Stimulated activated CD4-positive, alpha-beta T cell treated with anti-CD3 and anti-CD28 coated beads, Interleukin-12 subunit alpha, Interleukin-12 subunit beta, amount 100 ng/mL, for 48 hours (primary cell): ENCODE measurements at regions not wholly inside any gene's neighbourhood (a gene's known extent, or its start where the extent isn't known, plus 50 kb on each side); places are given as distances from the start of the nearest gene placed in this dataset.
A peak's percentile ranks its signal among the peaks of the same experiment; 100 is the strongest.
"Not testable (repeated sequence)": the region's sequence is repeated elsewhere in the genome, so short reads cannot be mapped to it uniquely, and the experiment has no call there.

Experiments
- DNase-seq, 3 donors: peaks; one replicate each; pipeline ENCODE4 v3.0.0-alpha.2; 2020; ENCODE audit warnings: low read depth in 2 of 3, low spot score in 1 of 3

DNA sequence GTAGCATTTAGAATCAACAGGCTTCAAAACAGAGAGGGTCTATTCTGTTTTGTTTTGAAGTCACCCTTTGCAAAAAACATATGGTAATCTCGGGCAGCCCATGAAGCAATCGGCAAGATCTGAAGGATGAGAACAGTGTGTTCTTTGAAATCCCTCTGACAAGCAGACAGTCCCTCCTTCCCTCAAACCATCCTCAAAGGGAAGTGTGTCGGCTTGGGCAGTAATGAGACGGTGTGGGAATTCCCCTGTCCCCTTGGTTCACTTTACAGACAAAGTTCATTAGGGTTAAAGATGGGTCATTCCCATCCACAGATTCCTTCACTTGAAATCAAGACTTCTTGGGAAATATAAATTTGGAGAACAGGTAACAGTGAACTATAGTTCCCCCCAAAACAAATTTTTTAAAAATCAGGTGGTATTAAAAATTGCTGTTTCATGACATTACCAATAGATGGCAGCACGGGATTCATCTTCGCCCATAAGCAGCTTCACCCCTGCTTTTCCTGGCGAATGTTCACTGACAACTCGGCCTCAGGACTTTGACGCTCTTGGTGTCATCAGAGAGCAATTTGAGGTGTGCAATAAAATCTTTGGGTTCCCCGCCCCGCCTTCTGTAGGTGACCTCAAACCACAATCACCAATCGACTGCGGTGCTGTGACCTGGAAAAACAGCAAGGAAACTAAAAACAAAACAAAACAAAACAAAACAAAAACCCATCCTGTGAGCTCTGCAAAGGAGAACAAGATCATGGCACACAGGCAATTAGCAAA lies 159.3 kb upstream of the TNFAIP3 start:
- DNase-seq = peak; percentile 59 to 65 (median 65)

DNA sequence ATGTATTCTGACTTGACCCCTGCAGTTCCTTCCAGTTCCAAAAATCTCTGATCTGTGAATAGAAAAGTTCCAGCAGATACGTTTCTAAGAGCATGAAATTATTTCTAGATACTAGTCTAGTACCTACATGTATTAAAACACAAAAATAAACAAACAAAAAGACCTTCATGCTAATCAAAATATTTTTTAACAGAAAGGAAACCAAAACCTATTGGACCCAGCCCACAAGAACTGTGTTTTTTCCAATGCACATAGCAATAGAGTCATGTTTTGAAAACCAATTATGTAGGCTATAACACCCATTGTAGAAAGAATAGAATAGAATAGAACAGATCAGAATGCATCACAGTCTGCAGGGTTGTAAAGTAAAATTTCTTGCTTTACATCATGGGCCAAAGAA lies 158.6 kb upstream of the TNFAIP3 start:
- no peak for DNase-seq

DNA sequence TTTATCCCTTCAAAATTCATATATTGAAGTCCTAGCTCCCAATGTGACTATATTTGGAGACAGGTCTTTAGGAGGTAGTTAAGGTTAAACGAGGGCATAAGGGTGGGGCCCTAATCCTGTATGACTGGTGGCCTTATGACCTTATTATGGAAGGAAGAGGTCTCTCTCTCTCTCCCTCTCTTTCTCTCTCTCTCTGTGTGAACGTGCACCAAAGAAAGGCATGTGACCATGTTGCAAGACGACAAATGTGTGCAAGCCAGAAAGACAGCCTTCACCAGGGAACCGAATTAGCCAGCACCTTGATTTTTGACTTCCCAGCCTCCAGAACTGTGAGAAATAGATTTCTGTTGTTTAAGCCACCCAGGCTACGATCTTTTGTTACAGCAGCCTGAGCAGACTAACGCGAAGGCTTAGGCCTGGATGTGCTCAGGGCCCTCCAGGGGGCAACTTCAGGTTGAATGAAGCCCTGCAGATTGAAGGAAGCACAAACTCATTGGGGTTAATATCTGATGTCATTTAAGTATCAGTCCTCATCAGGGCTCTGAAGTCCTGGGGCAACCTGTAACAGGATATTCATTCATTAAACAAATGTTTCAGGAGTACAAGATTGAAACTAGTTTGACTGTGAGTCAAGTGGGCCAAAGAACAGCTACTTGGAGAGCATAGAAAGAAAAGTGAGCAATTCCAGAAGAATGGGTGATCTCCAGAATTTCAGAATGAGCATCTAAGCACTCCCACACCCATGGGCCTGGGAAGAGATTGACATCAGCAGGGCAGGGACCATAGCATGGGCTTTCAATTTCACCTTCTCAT lies 157.4 kb upstream of the TNFAIP3 start:
- DNase-seq = peak in 1 of 3 donors; percentile 53

DNA sequence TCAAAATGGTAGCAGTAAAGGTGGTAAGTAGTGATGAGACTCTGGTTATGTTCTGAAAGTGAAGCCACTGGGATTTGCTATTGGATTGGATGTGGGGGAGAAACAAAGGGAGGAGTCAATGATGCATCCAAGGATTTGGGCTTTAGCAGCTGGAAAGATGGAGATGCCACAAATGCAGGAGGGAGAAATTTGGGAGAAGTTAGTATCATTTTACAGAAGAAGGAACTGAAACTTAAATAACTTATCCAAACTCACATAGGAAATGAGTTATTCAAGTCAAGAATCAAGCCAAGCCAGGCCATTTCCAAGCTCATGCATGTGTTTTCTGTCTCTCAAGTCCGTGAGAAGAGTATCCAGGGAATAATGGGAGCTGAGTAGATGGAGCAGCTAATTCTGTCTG lies 155.1 kb upstream of the TNFAIP3 start:
- DNase-seq = no peak

DNA sequence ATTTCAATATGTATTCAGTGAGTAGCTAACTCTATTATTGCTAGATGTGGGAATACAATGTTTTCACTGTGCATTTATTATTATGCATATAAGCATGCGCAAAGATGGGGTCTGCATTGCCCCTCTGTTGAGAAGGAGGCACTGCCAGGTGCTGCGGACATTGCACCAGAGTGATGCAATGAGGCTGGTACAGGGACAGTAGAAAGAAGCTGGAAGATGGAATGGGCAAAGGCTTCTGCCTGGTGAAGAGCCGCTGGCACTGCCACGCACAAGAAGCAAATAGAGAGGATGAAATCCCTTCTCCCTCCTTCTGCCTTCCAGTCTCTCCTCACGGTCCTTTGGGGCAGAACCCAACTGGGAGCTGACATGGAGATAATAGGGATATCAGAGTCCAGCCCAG lies 154.5 kb upstream of the TNFAIP3 start:
- no peak for DNase-seq

DNA sequence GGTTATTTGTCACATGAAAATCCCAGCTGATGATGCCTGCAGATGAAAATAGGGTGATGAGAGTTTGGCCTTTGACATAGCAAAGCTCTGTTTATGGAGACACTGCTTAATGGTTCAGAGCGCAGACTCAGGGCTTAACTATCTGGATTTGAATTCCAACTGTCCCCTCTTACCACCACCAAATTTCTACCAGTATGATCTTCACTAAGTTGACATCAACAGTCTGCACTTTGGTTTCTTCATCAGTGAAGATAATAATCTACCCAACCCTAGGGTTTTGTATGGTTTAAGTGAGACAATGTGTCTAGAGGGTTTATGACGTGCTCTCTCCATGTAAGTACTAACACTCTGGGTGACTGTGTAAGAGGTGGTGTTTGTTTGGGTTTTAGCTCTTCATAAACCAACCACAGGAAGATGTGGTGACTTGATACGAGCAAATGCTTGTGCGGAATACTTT lies 151.4 kb upstream of the TNFAIP3 start:
- no peak for DNase-seq

DNA sequence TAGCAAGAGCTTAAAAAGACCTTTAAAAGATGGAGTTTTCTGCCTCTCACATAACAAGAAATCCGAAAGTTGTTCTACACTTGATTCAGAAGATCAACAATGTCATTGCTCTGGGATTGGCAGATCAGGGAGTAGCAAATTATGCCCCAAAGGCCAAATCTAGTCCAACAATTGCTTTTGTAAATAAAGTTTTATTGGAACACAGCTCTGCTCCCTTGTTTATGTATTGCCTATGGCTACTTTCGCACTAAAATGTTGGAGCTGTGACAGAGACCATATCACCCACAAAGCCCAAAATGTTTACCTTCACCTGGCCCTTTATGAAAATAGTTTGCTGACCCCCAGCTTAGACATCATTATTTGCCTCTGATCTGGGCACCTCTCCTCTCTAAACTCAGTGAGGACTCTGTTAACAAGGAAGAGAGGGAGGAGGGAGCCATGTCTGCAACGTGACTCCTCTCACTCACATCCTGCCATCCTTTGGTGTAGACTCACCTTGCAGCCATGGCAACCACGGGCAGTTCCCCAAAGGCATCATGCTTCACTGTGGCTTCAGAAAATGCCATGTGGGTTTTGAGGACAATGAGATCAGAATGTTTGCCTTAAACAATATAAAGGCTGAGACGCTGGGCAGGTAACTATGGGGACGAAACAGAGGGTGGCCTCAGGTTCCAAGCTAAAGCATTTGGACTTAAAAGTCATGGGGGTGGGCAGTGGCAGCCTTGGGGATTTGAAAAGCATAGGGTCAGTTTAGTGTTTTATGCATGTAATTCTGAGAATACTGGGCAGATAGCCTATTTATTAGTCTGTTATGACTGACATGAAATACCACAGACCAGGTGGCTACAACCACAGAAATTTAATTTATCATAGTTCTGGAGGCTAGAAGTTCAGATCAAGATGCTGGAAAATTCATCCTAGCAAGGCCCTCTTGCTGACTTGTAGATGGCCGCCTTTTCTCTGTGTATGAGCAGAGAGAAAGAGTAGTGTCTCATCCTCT lies 149.7 kb upstream of the TNFAIP3 start:
- peak; percentile 55 to 57 (median 56) for DNase-seq

DNA sequence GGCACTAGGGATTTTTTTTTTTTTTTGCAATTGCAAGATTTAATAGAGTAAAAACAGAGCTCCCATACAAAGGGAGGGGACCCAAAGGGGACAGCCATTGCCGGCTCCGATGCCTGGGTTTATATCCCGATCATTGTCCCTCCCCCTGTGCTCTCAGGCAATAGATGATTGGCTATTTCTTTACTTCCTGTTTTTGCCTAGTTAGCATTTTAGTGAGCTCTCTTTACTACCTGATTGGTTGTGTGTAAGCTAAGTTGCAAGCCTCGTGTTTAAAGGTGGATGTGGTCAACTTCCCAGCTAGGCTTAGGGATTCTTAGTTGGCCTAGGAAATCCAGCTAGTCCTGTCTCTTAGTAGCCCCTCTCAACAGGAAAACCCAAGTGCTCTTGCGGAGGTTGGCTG lies 148.2 kb upstream of the TNFAIP3 start:
- DNase-seq = not testable (repeated sequence)

DNA sequence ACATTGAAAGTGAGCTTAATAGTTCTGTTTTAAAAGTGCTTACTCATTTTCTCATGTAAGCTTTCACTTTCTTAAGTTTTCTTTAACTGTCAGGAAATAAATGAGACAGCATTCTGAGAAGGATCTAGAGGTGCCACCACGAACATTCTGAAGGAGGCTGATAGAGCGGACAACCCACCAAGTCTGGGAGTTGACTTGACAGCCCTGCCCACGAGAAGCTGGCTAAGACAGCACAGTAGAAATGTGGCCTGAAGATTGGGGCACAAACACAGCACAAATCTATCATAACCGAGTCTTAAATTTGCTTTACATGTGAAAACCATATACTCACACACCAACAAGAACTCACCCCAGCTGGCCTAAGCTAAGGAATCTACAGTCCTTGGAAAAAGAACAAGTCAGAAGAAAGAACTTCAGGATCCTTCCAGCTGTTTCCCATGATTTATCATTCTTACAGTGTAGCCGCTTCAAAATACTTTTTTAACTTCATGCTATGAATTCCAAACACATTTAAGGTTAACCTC lies 144.2 kb upstream of the TNFAIP3 start:
- no peak for DNase-seq

DNA sequence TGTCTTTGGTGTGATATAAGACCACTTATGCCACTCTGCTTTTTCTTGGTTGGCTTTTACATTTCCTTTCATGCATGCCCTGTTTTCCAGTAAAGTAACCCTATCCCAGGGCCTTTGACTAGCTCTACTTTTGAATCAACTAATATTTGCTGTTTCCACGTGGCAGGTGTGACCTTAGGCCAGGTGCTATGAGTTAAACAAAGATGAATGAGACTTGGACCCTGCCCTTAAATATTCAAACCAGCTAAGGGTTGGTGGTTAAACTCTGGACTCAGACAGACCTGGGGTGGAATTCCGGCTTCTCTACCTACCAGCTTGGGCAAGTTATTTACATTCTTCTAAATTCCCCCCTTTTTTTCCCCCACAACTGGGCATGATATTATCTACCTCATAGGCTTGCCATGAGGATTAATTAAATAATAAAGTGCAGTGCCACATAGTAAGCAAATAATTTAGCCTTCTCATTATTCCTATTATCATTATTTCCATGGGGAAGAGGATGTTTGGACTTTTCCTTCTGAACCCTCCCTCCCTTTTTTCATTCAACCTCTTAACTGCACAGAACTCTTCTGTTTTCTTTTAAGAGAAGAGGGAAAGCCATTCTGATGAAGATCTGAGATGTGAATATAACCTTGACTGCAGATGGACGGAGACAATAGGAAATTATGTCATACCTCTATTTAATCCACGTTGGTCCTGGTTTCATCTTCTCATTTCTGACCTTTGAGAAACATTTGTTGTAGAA lies 143.6 kb upstream of the TNFAIP3 start:
- DNase-seq = no peak

DNA sequence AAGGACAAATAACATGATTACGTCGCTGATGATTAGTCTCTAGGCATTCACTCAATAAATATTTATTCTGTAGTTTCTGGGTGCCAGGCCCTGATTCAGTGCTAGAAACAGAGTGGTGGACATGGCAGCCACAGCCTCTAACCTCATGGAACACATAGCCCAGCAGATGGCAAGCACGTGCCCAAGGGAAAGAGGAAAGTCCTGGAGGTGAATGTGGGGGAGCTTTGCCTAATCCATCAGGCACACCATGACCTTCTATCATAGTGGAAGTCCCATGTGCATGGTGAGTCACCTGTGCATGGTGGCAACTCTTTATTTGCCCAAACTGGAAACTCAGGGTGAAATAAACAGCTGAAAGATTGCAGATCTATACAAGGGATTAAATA lies 143.0 kb upstream of the TNFAIP3 start:
- no peak for DNase-seq

DNA sequence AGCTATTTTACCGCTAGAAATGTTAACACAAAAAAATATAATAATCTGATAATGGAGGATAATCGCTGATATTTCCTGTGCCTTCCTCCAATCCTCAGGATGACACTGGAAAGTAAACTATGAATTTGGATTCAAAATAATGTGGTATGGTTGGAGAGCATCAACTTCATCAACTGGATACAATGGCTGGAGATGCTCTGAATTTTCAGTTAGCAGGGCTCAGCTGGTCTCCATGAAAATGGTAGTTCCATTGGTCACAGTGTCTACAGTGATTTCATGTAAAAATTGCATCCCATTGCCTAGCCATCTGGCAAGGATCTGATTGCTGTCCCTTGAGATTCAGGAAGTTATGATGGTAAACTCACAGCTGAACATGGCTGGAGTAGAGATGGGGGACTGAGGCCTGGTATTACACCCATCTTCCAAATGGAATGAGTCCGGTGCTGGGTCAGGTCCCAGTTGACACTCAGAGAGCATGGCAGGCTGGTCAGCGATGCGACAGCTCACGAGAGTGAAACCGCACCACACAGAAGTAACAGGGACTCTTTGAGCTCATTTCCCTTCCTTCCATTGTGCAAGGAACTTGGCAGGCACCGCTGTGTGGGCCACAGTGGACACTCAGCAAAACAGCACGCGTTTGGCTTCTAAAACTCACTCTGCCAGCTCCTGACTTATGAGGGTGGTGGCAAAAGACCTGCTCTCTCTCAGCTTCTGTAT lies 142.4 kb upstream of the TNFAIP3 start:
- DNase-seq = no peak

DNA sequence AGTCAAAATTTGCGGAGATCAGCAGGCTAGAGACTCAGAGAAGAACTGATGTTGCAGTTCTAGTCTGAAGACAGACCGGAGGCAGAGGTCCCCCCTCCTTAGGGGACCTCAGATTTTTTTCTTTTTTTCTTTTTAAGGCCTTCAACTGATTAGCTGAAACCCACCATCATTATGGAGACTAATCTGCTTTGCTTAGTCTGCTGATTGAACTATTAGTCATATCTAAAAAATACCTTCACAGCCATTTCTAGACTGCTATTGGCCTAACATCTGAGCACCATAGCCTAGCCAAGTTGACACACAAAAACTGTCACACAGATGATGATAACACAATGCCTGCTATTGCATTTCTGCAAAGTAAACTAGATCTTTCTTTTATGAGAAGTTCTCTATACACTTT lies 141.1 kb upstream of the TNFAIP3 start:
- DNase-seq = no peak

DNA sequence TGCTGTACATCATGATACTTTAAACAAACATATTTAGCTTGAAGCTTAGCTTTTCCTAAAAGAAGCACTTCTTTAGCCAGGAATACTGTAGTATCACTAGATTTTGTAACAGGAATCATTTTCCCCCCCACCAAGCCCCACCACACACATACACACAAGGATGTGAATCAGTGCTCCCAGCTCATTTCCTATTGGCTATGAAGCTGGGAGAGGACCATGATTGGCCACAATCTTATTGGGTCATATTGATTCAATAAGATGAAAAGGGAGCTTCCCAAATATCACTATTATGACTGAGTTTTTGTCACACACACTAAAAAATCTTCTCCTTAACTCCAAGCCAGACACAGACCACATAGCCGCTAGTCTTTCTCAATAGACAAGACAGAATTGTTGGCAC lies 140.5 kb upstream of the TNFAIP3 start:
- no peak for DNase-seq

DNA sequence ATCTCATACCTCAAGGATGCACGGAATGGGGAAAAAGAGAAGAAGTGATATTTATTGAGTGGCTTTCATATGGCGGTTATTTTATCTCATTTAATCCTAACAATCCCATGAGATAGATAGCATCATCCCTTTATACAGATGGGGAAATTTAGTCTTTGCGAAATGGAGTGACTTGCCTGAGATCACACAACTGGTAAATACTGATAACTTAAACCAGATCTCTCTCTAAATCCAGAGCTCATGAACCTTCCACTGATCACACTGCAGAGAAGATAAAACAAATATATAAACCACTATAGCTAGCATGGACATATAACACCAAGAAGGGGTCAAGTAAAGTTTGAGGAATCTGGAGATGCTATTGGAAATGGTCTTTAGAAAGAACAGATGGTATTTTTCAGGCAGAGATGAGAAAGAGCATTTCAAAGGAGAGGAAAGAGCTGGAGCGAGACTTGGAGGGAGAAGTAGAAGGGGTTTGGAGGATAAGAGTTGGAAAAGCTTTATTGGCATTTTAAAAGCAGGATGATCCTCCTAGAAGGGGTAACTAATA lies 139.8 kb upstream of the TNFAIP3 start:
- no peak for DNase-seq

DNA sequence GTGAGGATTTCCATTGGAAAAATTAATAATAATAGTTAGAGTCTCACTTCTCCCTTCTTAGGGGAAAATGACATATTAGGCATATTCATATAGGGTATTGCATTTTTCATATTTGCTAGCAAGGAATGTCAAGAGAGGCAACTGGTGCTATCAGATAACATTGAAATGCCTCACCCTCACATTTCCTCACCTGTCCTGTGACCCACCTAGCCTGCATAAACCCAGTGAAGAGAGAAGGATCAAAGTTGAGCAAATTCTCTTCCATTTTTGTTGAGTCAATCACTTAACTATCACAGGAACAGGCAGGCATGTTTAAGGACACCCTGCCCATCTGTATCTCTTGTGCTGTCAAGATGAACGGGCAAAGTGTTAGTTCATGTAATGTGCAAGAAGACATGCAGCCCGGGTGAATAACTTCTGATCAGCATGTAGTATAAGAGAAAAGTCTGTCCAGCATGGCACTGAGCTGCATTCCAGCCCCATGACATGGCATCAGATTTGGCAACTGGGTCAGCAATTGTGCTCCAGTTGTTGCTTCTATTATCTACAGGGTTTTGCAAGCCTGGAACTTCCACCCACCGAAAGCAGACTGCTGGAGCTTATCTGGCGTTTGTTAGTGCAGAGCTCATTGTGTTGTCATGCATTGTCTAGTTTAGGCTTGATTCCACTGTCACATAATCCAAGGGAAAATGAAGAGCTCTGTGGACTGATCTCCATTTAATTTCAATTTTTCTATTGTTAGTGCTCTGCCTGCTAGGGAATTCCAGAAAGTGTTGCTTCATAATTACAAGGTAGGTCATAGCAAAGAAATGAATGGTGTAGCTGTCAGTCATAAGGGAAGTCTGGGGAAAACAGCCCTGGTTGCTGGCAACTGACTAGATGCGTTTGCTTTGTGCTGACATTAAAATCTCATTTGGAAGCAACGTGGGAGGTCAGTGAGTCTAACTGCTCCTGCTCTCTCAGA lies 138.4 kb upstream of the TNFAIP3 start:
- DNase-seq = no peak

DNA sequence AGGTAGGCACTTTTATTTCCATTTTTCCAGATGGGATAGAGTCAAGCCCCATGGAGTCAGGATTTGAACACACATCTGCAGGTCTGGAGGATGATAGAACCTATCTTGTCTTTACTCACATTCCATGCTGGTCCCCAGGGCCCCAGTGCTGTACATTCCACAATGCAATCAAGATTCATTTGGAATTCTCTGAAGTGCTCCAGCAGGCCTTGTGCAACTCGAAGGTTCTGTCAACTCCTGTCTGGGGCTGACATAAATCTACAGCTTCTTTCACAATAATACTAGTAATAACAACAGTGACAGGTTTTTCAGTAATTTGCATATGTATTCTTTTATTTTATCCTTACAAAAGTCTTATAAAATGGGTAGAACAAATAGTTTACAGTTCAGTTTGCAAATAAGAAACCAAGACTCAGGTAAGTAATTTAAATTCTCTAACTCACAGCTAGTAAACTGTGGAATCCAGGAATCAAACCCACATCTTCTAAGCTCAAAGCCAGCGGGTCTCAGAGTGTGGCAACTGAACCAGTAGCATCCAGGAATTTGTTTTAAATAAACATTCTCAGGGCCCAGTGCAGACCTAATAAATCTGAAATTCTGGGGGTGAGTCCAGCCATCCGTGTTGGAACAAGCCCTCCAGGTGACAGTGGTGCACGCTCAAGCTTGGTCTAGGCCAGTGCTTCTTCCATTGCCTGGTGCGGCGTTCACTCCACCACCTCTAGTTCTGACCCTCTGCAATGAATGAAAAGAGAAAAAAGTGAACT lies 137.0 kb upstream of the TNFAIP3 start:
- DNase-seq = no peak

DNA sequence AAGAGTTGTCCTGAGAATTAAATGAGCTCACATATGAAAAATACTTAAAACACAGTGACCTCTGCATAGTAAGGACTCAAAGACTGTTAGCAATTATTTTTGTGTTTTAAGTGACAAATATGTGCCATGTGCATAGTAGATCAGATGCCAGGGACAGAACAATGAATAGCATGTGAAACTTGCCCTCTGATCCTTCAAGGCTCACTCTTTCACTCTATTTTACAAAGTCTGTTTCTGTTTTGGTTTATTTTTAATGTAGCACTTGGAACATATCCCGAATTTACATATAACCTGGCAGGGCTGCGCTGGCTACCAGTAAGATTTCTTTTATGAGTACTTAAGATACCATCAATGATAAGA lies 135.5 kb upstream of the TNFAIP3 start:
- DNase-seq = no peak
